ENCODE measurements at regions not wholly inside any gene's neighbourhood (a gene's known extent, or its start where the extent isn't known, plus 50 kb on each side); places are given as distances from the start of the nearest gene placed in this dataset.

- TF ChIP-seq CTCF (conservative IDR thresholded peaks at IDR 0.05; ENCODE audit: low read depth in 2 of 2) (no peak), ETS1 (IDR thresholded peaks at IDR 0.05) (no peak), REST (IDR thresholded peaks at IDR 0.05; ENCODE audit: unreplicated experiment) (no peak), POLR2AphosphoS5 (IDR thresholded peaks at IDR 0.05; ENCODE audit: low read depth) (no peak), CREB1 (CRISPR knock-in tag; IDR thresholded peaks at IDR 0.05; ENCODE audit: low read depth) (no peak)
Measured at GRCh38 chr2:133816037-133816436, 247.8 kb upstream of the NCKAP5 start.

All from GM23338 (cell line).